ENCODE measurements at regions not wholly inside any gene's neighbourhood (a gene's known extent, or its start where the extent isn't known, plus 50 kb on each side); places are given as distances from the start of the nearest gene placed in this dataset.

- DNase-seq (ENCODE audit: insufficient read length, low spot score): no peak
- FAIRE-seq: no peak
These were observed 54.7 kb upstream of the LRATD1 start for GRCh38 chr2:14577843-14578242.

Measured in HTR-8/SVneo (cell line).